IPS-NIHi7 (cell line): ENCODE measurements at regions not wholly inside any gene's neighbourhood (a gene's known extent, or its start where the extent isn't known, plus 50 kb on each side); places are given as distances from the start of the nearest gene placed in this dataset.

Experiments
- DNase-seq: peaks from one replicate; pipeline ENCODE4 v3.0.0; 2012; ENCODE audit warnings: mixed read lengths; ENCODE audit errors: extremely low spot score

DNA sequence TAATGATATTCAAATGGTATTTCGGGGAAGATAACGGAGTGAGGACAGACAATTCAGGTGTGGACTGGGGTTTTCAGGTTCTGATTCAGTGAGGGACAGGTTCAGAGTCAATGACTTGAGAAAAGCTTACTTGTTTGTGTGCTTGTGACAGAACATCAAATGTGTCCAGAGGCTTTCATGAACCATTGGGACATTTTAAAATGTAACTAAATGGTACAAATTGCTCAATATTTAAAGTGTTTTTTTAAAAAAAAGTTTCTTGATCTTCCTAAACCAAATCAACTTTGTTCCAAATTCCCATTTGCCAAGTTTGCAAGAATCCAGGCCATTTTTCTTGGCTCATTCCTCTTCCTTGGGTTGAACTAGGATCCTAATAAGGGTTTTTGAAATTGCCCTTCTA, 59.4 kb upstream of the BZW1 start:
- no peak for DNase-seq

DNA sequence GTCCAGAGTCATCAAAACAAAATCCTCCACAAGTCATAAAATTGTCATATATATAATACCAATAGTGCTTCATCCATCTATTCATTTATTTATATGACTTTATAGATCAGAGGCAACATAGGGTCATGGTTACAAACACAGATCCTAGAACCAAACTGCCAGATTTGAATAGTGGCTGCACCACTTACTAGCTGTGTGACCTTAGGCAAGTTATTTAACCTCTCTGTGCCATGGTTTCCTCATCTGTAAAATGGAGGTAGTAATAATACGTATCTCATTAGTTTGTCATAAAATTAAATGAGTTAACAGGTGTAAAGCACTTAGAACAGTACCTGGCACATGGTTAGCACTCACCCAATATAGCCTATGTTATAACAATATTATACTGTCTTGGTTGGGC, 58.9 kb upstream of the BZW1 start:
- DNase-seq: no peak

DNA sequence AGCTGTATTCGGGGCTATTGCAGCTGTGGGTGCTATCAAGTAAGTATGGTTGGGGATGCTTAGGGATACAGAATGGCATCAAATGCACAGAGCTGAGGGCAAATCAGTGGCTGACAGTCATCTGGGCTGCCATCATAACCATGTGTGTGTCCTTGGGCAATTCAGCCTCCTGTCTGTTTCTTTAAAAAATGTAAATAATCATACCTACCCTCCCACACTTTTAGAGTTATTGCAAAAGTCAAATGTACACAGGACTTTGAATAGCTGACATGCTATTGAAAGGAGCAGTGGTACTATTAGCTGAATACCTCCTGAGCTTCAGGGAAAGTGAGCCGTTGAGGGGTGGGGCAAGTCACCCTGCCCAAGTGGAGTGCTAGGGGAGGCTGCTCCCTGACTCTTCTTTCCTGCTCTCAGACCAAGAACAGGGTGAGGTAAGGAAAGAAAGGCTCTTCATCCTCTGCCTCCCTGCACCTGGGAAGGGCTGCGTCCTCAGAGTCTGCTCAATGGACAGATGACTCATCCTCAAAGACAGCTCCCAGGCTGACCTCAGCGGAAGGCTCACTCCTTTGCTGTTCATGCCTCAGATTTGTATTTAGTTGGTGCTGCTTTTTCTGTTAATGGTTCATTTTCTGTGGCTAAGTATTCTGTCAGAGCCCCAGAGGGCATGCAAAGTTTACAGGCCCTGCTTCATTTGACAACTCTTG, 54.9 kb upstream of the BZW1 start:
- DNase-seq: peak; percentile 66

DNA sequence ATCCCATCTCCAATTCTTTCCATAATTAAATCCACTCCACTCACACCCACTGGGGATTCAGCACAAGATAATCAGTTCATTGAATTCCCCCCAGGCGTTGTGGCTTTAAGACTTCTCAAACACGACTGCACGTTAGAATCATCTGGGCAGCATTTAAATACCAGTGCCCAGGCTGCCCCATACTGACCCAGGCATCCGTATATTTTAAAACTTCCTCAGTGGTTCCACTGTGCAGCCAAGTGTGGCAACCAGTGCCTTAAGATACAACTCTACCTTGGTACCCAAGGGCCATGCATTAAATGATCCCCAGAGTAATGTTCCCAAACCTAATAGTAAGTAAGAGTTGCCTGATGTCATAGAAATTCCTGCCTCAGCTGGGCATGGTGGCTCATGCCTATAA, 54.3 kb upstream of the BZW1 start:
- no peak for DNase-seq

DNA sequence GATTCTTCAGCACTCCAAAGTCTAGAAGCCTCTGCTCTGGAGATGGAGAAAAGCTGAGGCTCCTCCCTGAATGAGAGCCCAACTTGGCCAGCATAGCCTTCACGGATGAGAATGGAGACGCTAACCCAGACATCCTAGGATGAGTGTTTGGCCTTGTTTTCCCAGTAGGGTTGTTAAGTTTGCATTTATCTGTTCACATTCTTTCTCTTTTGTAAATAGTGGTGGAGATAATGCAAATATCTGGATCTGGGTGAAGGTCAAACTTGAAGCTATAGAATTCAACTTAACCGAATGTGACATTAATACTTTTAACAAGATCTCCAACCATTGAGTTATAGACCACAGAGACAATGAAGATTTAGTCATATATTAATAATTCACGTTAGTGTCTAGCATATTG, 53.4 kb upstream of the BZW1 start:
- no peak for DNase-seq

DNA sequence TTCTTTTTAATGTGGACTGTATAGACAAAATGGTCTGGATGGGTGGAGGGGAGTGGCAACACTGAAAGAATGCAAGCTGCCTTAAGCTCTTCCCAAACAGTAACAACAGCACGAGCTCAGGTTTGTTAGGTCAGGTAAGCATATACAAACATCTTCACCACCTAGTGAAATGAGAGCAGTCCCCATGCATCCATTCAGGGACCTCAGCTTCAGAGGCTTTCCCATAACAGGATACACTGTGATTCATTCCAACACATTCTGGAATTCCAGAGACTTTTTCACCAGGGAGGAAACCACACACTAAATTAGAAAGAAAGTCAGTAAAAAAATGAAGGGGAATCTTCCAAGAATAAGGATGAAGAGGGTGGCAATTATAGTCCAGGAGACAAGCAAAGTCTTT, 50.4 kb upstream of the BZW1 start:
- no peak for DNase-seq
